ENCODE measurements at regions not wholly inside any gene's neighbourhood (a gene's known extent, or its start where the extent isn't known, plus 50 kb on each side); places are given as distances from the start of the nearest gene placed in this dataset.

DNA sequence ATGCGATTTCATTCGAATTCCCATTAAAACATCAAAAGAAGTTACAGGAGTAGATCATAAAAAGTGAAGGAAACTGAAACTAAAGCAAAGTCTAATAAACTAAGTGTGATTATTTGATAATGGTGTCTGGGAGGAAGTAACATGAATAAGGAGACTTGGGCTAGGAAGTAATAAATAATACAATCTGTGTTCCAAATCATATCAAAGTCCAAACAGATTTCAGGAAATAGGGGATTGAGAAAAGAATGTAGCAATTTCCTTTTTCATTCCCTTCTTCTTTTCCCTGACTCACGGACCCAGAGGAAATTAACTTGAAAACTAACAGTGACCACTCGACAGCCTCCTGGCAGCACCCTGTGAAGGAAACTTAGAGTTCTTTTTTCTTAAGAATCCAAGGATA is 758.4 kb upstream of the GCFC2 start:
- no peaks in the 10 kb centered on the region for H3K4me1 ChIP-seq (ENCODE audit: insufficient read depth, low read length)
- intact Hi-C loops (cut with micrococcal nuclease) = no loop called here
- H3K4me3 ChIP-seq (ENCODE audit: low read length) = no peak overlapping the region
- H3K27ac ChIP-seq (ENCODE audit: low read length) = no peak overlapping the region
- no peak for DNase-seq
- ATAC-seq = no peak
- no peaks in the 10 kb centered on the region for H3F3A ChIP-seq (ENCODE audit: low read length, unreplicated experiment)
- H3K27me3 ChIP-seq (ENCODE audit: low read length) = no peaks in the 10 kb centered on the region
- TF ChIP-seq EZH2phosphoT487 (IDR thresholded peaks at IDR 0.05; ENCODE audit: borderline replicate concordance, low read length) (no peak), EZH2 (IDR thresholded peaks at IDR 0.05; ENCODE audit: low read length, unreplicated experiment) (no peak)
- TF ChIP-seq, protein P1, sequence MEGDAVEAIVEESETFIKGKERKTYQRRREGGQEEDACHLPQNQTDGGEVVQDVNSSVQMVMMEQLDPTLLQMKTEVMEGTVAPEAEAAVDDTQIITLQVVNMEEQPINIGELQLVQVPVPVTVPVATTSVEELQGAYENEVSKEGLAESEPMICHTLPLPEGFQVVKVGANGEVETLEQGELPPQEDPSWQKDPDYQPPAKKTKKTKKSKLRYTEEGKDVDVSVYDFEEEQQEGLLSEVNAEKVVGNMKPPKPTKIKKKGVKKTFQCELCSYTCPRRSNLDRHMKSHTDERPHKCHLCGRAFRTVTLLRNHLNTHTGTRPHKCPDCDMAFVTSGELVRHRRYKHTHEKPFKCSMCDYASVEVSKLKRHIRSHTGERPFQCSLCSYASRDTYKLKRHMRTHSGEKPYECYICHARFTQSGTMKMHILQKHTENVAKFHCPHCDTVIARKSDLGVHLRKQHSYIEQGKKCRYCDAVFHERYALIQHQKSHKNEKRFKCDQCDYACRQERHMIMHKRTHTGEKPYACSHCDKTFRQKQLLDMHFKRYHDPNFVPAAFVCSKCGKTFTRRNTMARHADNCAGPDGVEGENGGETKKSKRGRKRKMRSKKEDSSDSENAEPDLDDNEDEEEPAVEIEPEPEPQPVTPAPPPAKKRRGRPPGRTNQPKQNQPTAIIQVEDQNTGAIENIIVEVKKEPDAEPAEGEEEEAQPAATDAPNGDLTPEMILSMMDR (conservative IDR thresholded peaks at IDR 0.05; ENCODE audit: low read depth, low read length) = no peak
- H3K79me2 ChIP-seq (ENCODE audit: low read length) = no peaks in the 10 kb centered on the region
- no peak overlapping the region for H3K4me2 ChIP-seq (ENCODE audit: low read length)
- no peak overlapping the region for H3K9ac ChIP-seq (ENCODE audit: low read length)
- H3K9me3 ChIP-seq (ENCODE audit: low read length) = peaks cover 6% of the 10 kb centered on the region; the same call in 1 of the 2 replicates
- no peaks in the 10 kb centered on the region for H4K20me1 ChIP-seq (ENCODE audit: low read length)
- H3K36me3 ChIP-seq (ENCODE audit: low read depth, low read length) = no peaks in the 10 kb centered on the region
- no peaks in the 10 kb centered on the region for H3K9me2 ChIP-seq (replicated peaks; ENCODE audit: low read length)
- H2AFZ ChIP-seq (ENCODE audit: low read length) = no peak overlapping the region
- BruUV-seq (replicated peaks) = no TSS peak
- POLR2A ChIA-PET (ENCODE audit: unreplicated experiment) = no interaction called here
- CTCF ChIA-PET = no interaction called here

DNA sequence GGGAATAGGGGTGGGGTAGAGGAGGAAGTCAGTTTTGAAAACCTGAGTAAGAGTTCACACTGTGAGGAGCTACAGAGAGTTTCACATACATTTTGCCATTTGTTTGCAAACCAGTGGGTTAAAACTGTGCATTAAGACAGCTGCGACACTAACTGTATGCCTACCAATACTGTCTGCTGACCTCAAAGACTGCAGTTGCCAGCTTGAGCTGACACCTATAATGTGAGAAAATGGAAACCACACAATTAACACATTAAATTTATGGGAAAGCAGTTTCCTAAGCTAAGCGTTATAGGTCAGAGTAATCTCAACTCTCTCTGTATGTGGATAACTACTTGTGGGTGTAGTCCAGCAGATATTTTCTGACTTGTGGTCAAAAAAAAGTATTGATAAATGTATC is 756.6 kb upstream of the GCFC2 start:
- Histone ChIP-seq H2AFZ (ENCODE audit: low read length) (no peak overlapping the region), H3F3A (ENCODE audit: low read length, unreplicated experiment) (no peaks in the 10 kb centered on the region), H3K79me2 (ENCODE audit: low read length) (no peaks in the 10 kb centered on the region), H3K4me3 (ENCODE audit: low read length) (no peak overlapping the region), H3K4me1 (ENCODE audit: insufficient read depth, low read length) (no peaks in the 10 kb centered on the region), H4K20me1 (ENCODE audit: low read length) (no peaks in the 10 kb centered on the region), H3K9ac (ENCODE audit: low read length) (no peak overlapping the region), H3K27me3 (ENCODE audit: low read length) (no peaks in the 10 kb centered on the region), H3K36me3 (ENCODE audit: low read depth, low read length) (no peaks in the 10 kb centered on the region), H3K9me3 (ENCODE audit: low read length) (peaks cover 6% of the 10 kb centered on the region; the same call in 1 of the 2 replicates), H3K27ac (ENCODE audit: low read length) (no peak overlapping the region), H3K4me2 (ENCODE audit: low read length) (no peak overlapping the region), H3K9me2 (replicated peaks; ENCODE audit: low read length) (no peaks in the 10 kb centered on the region)
- ATAC-seq (no peak), DNase-seq (no peak)
- no TSS peak for BruUV-seq (replicated peaks)
- POLR2A ChIA-PET (ENCODE audit: unreplicated experiment) = no interaction called here
- intact Hi-C loops (cut with micrococcal nuclease) = no loop called here
- TF ChIP-seq EZH2 (IDR thresholded peaks at IDR 0.05; ENCODE audit: low read length, unreplicated experiment) = no peak
- TF ChIP-seq EZH2phosphoT487 (IDR thresholded peaks at IDR 0.05; ENCODE audit: borderline replicate concordance, low read length) = no peak
- TF ChIP-seq, protein P1 (conservative IDR thresholded peaks at IDR 0.05; ENCODE audit: low read depth, low read length) = no peak
- CTCF ChIA-PET = no interaction called here

DNA sequence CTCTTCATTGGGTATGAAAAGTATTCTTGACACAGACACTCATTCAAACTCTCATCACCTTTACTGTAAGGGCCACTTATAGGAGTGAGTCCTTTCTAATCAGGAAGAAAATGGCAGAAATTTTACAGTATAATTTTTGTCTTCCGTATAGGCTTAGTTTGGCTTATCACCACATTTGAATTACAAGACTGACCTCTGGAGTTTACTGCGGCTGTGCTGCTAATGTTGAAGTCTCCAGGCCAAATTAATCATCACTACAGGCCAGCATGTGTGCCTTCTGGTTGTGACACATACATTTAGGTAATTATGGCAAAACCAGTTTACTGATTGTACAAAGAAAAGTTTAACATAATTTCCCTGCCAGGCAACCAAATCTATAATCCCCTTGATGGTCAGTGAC is 753.6 kb upstream of the GCFC2 start:
- CTCF ChIA-PET = no interaction called here
- no peaks in the 10 kb centered on the region for H3K27me3 ChIP-seq (ENCODE audit: low read length)
- H2AFZ ChIP-seq (ENCODE audit: low read length) = no peak overlapping the region
- H3K79me2 ChIP-seq (ENCODE audit: low read length) = no peaks in the 10 kb centered on the region
- no peak overlapping the region for H3K27ac ChIP-seq (ENCODE audit: low read length)
- H3K9me3 ChIP-seq (ENCODE audit: low read length) = peaks cover 3% of the 10 kb centered on the region; the same call in 1 of the 2 replicates
- H3K4me1 ChIP-seq (ENCODE audit: insufficient read depth, low read length) = no peaks in the 10 kb centered on the region
- no peak overlapping the region for H3K4me3 ChIP-seq (ENCODE audit: low read length)
- TF ChIP-seq, protein P1 (conservative IDR thresholded peaks at IDR 0.05; ENCODE audit: low read depth, low read length) = no peak
- TF ChIP-seq EZH2 (IDR thresholded peaks at IDR 0.05; ENCODE audit: low read length, unreplicated experiment) (no peak), EZH2phosphoT487 (IDR thresholded peaks at IDR 0.05; ENCODE audit: borderline replicate concordance, low read length) (no peak)
- DNase-seq (no peak), ATAC-seq (no peak)
- H3F3A ChIP-seq (ENCODE audit: low read length, unreplicated experiment) = no peaks in the 10 kb centered on the region
- H3K9me2 ChIP-seq (replicated peaks; ENCODE audit: low read length) = no peaks in the 10 kb centered on the region
- intact Hi-C loops (cut with micrococcal nuclease) = no loop called here
- POLR2A ChIA-PET (ENCODE audit: unreplicated experiment) = no interaction called here
- no peaks in the 10 kb centered on the region for H3K36me3 ChIP-seq (ENCODE audit: low read depth, low read length)
- no peak overlapping the region for H3K9ac ChIP-seq (ENCODE audit: low read length)
- BruUV-seq (replicated peaks) = no TSS peak
- H3K4me2 ChIP-seq (ENCODE audit: low read length) = no peak overlapping the region
- 0 out of 2 replicates have a peak, but pooled peaks cover 3% of the 10 kb centered on the region for H4K20me1 ChIP-seq (ENCODE audit: low read length)
